ENCODE measurements at regions not wholly inside any gene's neighbourhood (a gene's known extent, or its start where the extent isn't known, plus 50 kb on each side); places are given as distances from the start of the nearest gene placed in this dataset.

DNA sequence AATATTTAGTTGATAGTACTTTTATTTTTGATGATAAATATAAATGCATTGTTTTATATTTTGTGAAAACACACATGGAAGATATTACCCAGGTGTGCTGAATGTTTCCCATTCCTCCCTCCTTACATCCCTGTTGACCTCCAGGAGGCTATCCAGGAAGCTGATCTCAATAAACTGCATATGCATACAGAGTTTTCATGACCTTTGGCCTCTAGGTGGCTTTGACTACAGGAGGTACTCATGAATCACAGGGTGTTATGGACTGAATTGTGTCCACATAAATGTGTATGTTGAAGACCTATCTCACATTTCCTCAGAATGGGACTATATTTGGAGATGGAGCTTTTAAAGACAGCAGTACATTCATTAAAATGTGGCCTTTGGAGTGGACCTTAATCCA is 914.9 kb upstream of the NCAM2 start:
- Histone ChIP-seq H3K4me3 (ENCODE audit: insufficient read length, low read depth) (no peak overlapping the region), H3K4me1 (ENCODE audit: insufficient read depth, insufficient read length) (no peaks in the 10 kb centered on the region), H3K27me3 (ENCODE audit: insufficient read depth, insufficient read length) (no peaks in the 10 kb centered on the region), H3K9ac (ENCODE audit: insufficient read length, low read depth) (no peak overlapping the region), H3K36me3 (ENCODE audit: insufficient read depth, insufficient read length, low read length) (no peaks in the 10 kb centered on the region), H3K9me3 (ENCODE audit: insufficient read depth, low read length) (no peaks in the 10 kb centered on the region)
- DNase-seq (ENCODE audit: low read depth, low spot score), result no peak
- no peak for TF ChIP-seq YY1 (IDR thresholded peaks at IDR 0.05; ENCODE audit: insufficient read depth, insufficient read length)
- no peak for TF ChIP-seq ZNF274 (IDR thresholded peaks at IDR 0.05; ENCODE audit: low read depth, low read length)
- no peak for TF ChIP-seq SUZ12 (IDR thresholded peaks at IDR 0.05; ENCODE audit: extremely low read depth, insufficient read depth, insufficient read length)

DNA sequence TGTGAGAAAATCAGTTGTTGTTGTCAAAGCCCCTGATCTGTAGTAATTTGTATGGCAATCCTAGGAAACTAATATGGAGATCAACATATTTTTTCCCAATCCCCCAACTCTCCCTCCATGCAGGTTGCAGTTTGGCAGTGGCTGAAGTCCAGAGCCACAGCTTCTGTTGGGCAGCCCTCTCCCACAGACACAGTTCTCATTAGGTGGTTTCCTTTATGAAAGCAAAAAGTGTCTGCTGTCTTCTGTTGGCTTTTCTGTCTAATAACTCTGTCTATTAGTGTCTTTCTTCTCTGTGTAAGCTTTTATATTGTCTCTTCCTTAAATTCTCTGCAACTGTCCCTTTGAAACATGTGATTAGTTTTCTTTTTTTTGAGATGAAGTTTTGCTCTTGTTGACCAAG is 914.3 kb upstream of the NCAM2 start:
- Histone ChIP-seq H3K36me3 (ENCODE audit: insufficient read depth, insufficient read length, low read length) (no peaks in the 10 kb centered on the region), H3K9ac (ENCODE audit: insufficient read length, low read depth) (no peak overlapping the region), H3K4me1 (ENCODE audit: insufficient read depth, insufficient read length) (no peaks in the 10 kb centered on the region), H3K27me3 (ENCODE audit: insufficient read depth, insufficient read length) (no peaks in the 10 kb centered on the region), H3K4me3 (ENCODE audit: insufficient read length, low read depth) (no peak overlapping the region), H3K9me3 (ENCODE audit: insufficient read depth, low read length) (no peaks in the 10 kb centered on the region)
- TF ChIP-seq YY1 (IDR thresholded peaks at IDR 0.05; ENCODE audit: insufficient read depth, insufficient read length), result no peak
- TF ChIP-seq SUZ12 (IDR thresholded peaks at IDR 0.05; ENCODE audit: extremely low read depth, insufficient read depth, insufficient read length), result no peak
- TF ChIP-seq ZNF274 (IDR thresholded peaks at IDR 0.05; ENCODE audit: low read depth, low read length), result no peak
- no peak for DNase-seq (ENCODE audit: low read depth, low spot score)

DNA sequence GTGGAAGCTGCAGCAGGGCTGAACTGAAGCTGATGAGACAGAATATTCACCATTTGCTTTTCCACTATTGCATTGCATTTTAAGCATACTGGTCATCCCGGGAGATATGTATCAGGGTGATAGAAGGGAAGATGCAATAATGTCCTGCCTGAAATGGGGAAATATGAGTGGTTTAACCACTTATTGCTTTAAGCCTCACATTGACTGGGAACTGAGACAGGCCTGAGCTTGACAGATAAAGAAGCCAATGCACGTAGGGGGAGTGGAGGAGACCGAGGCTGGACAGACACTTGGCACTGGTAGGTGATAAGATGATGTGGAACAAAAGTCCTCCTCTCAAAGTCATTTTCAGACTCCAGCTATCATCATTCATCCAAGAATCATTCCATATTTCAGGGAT is 911.7 kb upstream of the NCAM2 start:
- no peaks in the 10 kb centered on the region for H3K36me3 ChIP-seq (ENCODE audit: insufficient read depth, insufficient read length, low read length)
- H3K27me3 ChIP-seq (ENCODE audit: insufficient read depth, insufficient read length), result no peaks in the 10 kb centered on the region
- no peak for DNase-seq (ENCODE audit: low read depth, low spot score)
- TF ChIP-seq ZNF274 (IDR thresholded peaks at IDR 0.05; ENCODE audit: low read depth, low read length), result no peak
- TF ChIP-seq YY1 (IDR thresholded peaks at IDR 0.05; ENCODE audit: insufficient read depth, insufficient read length), result no peak
- TF ChIP-seq SUZ12 (IDR thresholded peaks at IDR 0.05; ENCODE audit: extremely low read depth, insufficient read depth, insufficient read length), result no peak
- H3K9me3 ChIP-seq (ENCODE audit: insufficient read depth, low read length), result no peaks in the 10 kb centered on the region
- no peak overlapping the region for H3K4me3 ChIP-seq (ENCODE audit: insufficient read length, low read depth)
- no peaks in the 10 kb centered on the region for H3K4me1 ChIP-seq (ENCODE audit: insufficient read depth, insufficient read length)
- H3K9ac ChIP-seq (ENCODE audit: insufficient read length, low read depth), result no peak overlapping the region

DNA sequence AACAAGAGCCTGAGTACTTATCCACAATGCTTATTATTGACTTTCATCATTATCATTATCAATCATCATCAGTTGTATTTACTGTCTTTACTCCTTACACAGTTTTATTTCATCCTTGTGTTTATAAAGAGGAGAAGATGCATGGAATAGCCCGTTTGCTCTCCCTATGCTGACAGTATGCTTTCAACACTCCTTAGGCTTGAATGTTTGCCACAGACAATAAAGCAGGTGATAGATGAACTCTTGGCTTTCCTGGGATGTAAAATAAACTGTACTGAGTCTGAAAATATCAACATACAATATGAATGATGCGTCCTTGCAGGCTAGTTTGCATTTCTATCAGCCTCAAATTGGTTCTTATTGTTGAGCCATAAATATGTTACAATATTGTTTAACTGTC is 891.8 kb upstream of the NCAM2 start:
- no peak overlapping the region for H3K9ac ChIP-seq (ENCODE audit: insufficient read length, low read depth)
- DNase-seq (ENCODE audit: low read depth, low spot score), result no peak
- no peaks in the 10 kb centered on the region; the same call in 1 of the 2 replicates for H3K9me3 ChIP-seq (ENCODE audit: insufficient read depth, low read length)

DNA sequence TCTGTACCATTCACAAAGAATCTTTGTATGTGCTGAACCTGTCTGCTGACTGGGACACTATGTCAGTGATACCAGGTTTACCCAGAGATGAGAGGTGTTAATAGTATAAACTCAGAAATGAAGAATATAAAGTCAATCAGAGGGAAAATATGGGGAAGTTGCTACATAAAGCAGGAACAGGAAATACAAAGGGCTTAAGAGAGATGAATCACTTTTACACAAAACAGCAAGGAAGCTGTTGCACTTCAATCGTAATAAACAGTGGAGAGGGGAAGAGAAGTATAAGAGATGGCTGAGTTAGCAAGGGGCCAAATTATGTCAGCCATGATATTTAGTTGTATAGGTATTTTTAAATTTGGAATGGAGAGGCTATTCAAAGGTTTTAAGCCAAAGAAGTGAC is 890.2 kb upstream of the NCAM2 start:
- Histone ChIP-seq H3K27me3 (ENCODE audit: insufficient read depth, insufficient read length) (no peaks in the 10 kb centered on the region), H3K4me3 (ENCODE audit: insufficient read length, low read depth) (no peak overlapping the region), H3K36me3 (ENCODE audit: insufficient read depth, insufficient read length, low read length) (no peaks in the 10 kb centered on the region), H3K9me3 (ENCODE audit: insufficient read depth, low read length) (no peaks in the 10 kb centered on the region; the same call in 1 of the 2 replicates), H3K9ac (ENCODE audit: insufficient read length, low read depth) (no peak overlapping the region), H3K4me1 (ENCODE audit: insufficient read depth, insufficient read length) (no peaks in the 10 kb centered on the region)
- no peak for TF ChIP-seq YY1 (IDR thresholded peaks at IDR 0.05; ENCODE audit: insufficient read depth, insufficient read length)
- no peak for TF ChIP-seq SUZ12 (IDR thresholded peaks at IDR 0.05; ENCODE audit: extremely low read depth, insufficient read depth, insufficient read length)
- no peak for TF ChIP-seq ZNF274 (IDR thresholded peaks at IDR 0.05; ENCODE audit: low read depth, low read length)
- DNase-seq (ENCODE audit: low read depth, low spot score), result no peak

More for the DNA sequence above, 891.8 kb upstream of the NCAM2 start:
- Histone ChIP-seq H3K36me3 (ENCODE audit: insufficient read depth, insufficient read length, low read length) (no peaks in the 10 kb centered on the region), H3K27me3 (ENCODE audit: insufficient read depth, insufficient read length) (no peaks in the 10 kb centered on the region), H3K4me1 (ENCODE audit: insufficient read depth, insufficient read length) (no peaks in the 10 kb centered on the region), H3K4me3 (ENCODE audit: insufficient read length, low read depth) (no peak overlapping the region)
- no peak for TF ChIP-seq SUZ12 (IDR thresholded peaks at IDR 0.05; ENCODE audit: extremely low read depth, insufficient read depth, insufficient read length)
- no peak for TF ChIP-seq ZNF274 (IDR thresholded peaks at IDR 0.05; ENCODE audit: low read depth, low read length)
- no peak for TF ChIP-seq YY1 (IDR thresholded peaks at IDR 0.05; ENCODE audit: insufficient read depth, insufficient read length)

DNA sequence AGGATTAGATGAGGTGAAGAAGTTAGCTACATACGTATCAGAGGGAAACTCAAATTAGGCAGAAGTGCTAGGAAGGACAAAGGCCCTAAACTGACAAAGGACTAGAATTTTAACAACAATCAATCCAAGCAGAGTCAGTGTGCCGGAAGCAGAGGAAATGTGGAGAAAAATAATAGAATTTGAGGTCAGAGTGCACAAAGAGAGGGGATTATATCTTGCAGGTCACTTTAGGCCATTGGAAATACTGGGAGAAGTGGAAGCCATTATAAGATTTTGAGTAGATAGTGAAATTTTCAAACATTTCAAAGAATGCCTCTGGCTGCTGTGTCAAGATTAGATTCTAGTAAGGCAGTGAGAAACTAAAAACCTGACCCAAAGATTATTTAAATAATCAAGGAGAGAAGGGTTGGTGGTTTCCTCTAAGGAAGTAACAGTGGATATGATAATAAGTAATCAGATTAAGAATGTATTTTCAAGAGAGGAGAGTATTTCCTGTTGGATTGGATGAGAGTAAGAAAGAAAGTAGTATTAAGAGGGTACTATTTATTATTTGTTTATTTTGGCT is 889.2 kb upstream of the NCAM2 start:
- Histone ChIP-seq H3K36me3 (ENCODE audit: insufficient read depth, insufficient read length, low read length) (no peaks in the 10 kb centered on the region), H3K4me3 (ENCODE audit: insufficient read length, low read depth) (no peak overlapping the region), H3K9ac (ENCODE audit: insufficient read length, low read depth) (no peak overlapping the region), H3K4me1 (ENCODE audit: insufficient read depth, insufficient read length) (no peaks in the 10 kb centered on the region), H3K9me3 (ENCODE audit: insufficient read depth, low read length) (no peaks in the 10 kb centered on the region; the same call in 1 of the 2 replicates), H3K27me3 (ENCODE audit: insufficient read depth, insufficient read length) (no peaks in the 10 kb centered on the region)
- no peak for DNase-seq (ENCODE audit: low read depth, low spot score)
- TF ChIP-seq SUZ12 (IDR thresholded peaks at IDR 0.05; ENCODE audit: extremely low read depth, insufficient read depth, insufficient read length), result no peak
- TF ChIP-seq YY1 (IDR thresholded peaks at IDR 0.05; ENCODE audit: insufficient read depth, insufficient read length), result no peak
- no peak for TF ChIP-seq ZNF274 (IDR thresholded peaks at IDR 0.05; ENCODE audit: low read depth, low read length)

DNA sequence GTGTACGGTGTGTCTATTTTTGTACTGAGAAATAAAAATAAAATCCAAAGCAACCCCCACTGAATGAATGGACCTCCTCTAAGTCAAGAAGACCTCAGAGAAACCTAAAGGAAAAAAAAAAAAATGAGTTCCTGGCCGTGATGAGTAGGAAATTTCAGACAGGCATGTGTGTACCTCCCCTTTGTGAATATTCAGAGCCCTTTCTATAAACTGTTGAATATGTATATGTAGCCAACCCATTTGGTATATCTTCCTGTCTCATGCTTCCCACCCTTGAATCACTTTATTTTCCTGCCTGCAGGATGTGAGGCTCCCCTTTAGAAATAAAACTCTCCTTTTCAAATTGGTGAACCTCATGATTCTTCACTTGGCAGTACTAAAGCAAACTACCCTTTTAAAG is 887.8 kb upstream of the NCAM2 start:
- Histone ChIP-seq H3K4me3 (ENCODE audit: insufficient read length, low read depth) (no peak overlapping the region), H3K4me1 (ENCODE audit: insufficient read depth, insufficient read length) (no peaks in the 10 kb centered on the region), H3K9ac (ENCODE audit: insufficient read length, low read depth) (no peak overlapping the region), H3K9me3 (ENCODE audit: insufficient read depth, low read length) (no peaks in the 10 kb centered on the region), H3K36me3 (ENCODE audit: insufficient read depth, insufficient read length, low read length) (no peaks in the 10 kb centered on the region), H3K27me3 (ENCODE audit: insufficient read depth, insufficient read length) (no peaks in the 10 kb centered on the region)
- DNase-seq (ENCODE audit: low read depth, low spot score), result no peak
- TF ChIP-seq SUZ12 (IDR thresholded peaks at IDR 0.05; ENCODE audit: extremely low read depth, insufficient read depth, insufficient read length) (no peak), ZNF274 (IDR thresholded peaks at IDR 0.05; ENCODE audit: low read depth, low read length) (no peak), YY1 (IDR thresholded peaks at IDR 0.05; ENCODE audit: insufficient read depth, insufficient read length) (no peak)

All from NT2/D1 (cell line).